ENCODE measurements at regions not wholly inside any gene's neighbourhood (a gene's known extent, or its start where the extent isn't known, plus 50 kb on each side); places are given as distances from the start of the nearest gene placed in this dataset.
A peak's percentile ranks its signal among the peaks of the same experiment; 100 is the strongest.

- in situ Hi-C loops (cut with MboI; ENCODE audit: low pct_unique_long_range_greater_than_20kb, low sequenced_read_pairs, unreplicated experiment): no loop called here
- TF ChIP-seq CTCF (IDR thresholded peaks at IDR 0.05; ENCODE audit: extremely low read depth, insufficient read depth, missing control alignments): no peak
- no peak for DNase-seq (ENCODE audit: low spot score)
Observed at GRCh38 chr5:164784230-164784629, 1278.8 kb downstream of the MAT2B start.

GRCh38 chr5:164798110-164798509, 1292.7 kb downstream of the MAT2B start:
- no peak for DNase-seq (ENCODE audit: low spot score)
- in situ Hi-C loops (cut with MboI; ENCODE audit: low pct_unique_long_range_greater_than_20kb, low sequenced_read_pairs, unreplicated experiment): no loop called here

DNA sequence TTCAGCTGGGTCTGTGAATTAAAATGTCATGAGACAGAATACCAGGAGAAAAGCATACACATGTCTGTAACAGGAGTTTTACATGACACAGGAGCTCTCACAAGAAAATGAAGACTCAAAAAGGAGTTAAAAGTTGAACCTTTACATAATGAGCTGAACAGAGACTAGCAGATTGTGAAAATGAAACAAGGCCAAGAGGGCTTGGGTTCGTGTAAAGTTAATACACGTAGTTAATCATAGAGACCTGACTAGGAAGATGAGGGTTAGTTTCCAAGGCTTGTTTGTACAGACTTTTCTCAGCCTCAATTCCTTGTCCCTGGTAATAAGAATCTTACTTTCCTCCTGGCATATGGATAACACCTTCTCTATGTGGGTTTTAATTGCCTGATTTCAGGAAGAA, 1294.0 kb downstream of the MAT2B start:
- in situ Hi-C loops (cut with MboI; ENCODE audit: low pct_unique_long_range_greater_than_20kb, low sequenced_read_pairs, unreplicated experiment): no loop called here
- no peak for TF ChIP-seq CTCF (IDR thresholded peaks at IDR 0.05; ENCODE audit: extremely low read depth, insufficient read depth, missing control alignments)
- DNase-seq (ENCODE audit: low spot score): no peak

More at GRCh38 chr5:164798110-164798509, 1292.7 kb downstream of the MAT2B start:
- TF ChIP-seq CTCF (IDR thresholded peaks at IDR 0.05; ENCODE audit: extremely low read depth, insufficient read depth, missing control alignments): no peak

- no peak for DNase-seq (ENCODE audit: low spot score)
- in situ Hi-C loops (cut with MboI; ENCODE audit: low pct_unique_long_range_greater_than_20kb, low sequenced_read_pairs, unreplicated experiment): no loop called here
- TF ChIP-seq CTCF (IDR thresholded peaks at IDR 0.05; ENCODE audit: extremely low read depth, insufficient read depth, missing control alignments): no peak
Observed at GRCh38 chr5:164801910-164802309, 1296.5 kb downstream of the MAT2B start.

- TF ChIP-seq CTCF (IDR thresholded peaks at IDR 0.05; ENCODE audit: extremely low read depth, insufficient read depth, missing control alignments): no peak
- peak; percentile 17 for DNase-seq (ENCODE audit: low spot score)
- in situ Hi-C loops (cut with MboI; ENCODE audit: low pct_unique_long_range_greater_than_20kb, low sequenced_read_pairs, unreplicated experiment): no loop called here
Observed at GRCh38 chr5:164809821-164810220, 1304.4 kb downstream of the MAT2B start.

DNA sequence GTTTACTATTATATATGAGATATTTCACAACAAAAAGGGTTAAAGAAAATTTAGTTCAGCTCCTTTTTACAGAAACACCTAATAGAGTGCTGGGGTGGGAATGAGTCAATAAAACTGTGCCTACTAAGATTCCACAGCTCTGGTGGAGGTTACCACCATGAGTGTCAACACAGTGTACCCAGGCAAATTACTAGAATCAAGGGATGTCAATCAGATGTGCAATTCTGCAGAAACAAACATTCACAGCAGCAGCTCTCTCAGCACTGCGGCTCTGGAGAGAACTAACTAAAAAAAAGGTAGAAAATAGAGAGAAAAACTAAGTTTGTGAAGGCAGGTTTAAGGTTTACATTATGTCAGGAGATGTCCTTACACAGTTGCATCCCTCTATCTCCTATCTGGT, 1313.0 kb downstream of the MAT2B start:
- DNase-seq (ENCODE audit: low spot score): no peak
- in situ Hi-C loops (cut with MboI; ENCODE audit: low pct_unique_long_range_greater_than_20kb, low sequenced_read_pairs, unreplicated experiment): no loop called here
- TF ChIP-seq CTCF (IDR thresholded peaks at IDR 0.05; ENCODE audit: extremely low read depth, insufficient read depth, missing control alignments): no peak

DNA sequence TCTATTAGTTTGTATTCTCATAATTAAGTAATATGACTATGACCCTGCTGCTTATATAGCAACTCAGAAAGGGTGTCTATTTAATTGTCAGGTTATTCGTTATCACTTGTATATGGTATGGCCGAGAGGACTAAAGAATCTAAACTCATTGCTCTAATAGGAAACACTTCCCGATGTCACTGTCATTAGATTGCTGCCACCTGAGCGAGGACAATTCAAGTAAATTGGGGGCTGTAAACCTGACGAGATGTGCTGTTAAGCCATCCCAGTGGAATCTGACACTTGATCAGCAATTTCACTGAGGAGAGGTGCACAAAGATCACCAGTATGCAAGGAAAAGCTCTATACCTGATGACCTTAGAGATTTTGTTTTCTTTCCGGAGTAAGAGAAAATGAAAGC, 1319.3 kb downstream of the MAT2B start:
- no peak for DNase-seq (ENCODE audit: low spot score)
- no peak for TF ChIP-seq CTCF (IDR thresholded peaks at IDR 0.05; ENCODE audit: extremely low read depth, insufficient read depth, missing control alignments)
- in situ Hi-C loops (cut with MboI; ENCODE audit: low pct_unique_long_range_greater_than_20kb, low sequenced_read_pairs, unreplicated experiment): no loop called here
